H1 (cell line): ENCODE measurements at regions not wholly inside any gene's neighbourhood (a gene's known extent, or its start where the extent isn't known, plus 50 kb on each side); places are given as distances from the start of the nearest gene placed in this dataset.

Experiments used
- CTCF ChIP-seq, 3 experiments: IDR thresholded peaks; 1 replicate in 2 of 3; 2 replicates in 1 of 3; pipeline versions ENCODE4 v1.5.1 to v1.6.1; 2011; ENCODE audit warnings: low read length in 3 of 3, mild to moderate bottlenecking in 3 of 3, inconsistent platforms in 2 of 3, low read depth in 1 of 3, moderate library complexity in 1 of 3; ENCODE audit not compliant: insufficient read depth in 1 of 3; ENCODE audit errors: control extremely low read depth in 1 of 3
- EP300 ChIP-seq, 2 experiments: IDR thresholded peaks; 1 replicate in 1 of 2; 2 replicates in 1 of 2; pipeline ENCODE4 v1.6.1; 2011 to 2012; ENCODE audit warnings: low read depth in 2 of 2, low read length in 2 of 2, mild to moderate bottlenecking in 2 of 2, borderline replicate concordance in 1 of 2, inconsistent platforms in 1 of 2, moderate library complexity in 1 of 2
- EZH2 ChIP-seq: fragments of 200-600 bp; sonication (generic); IDR thresholded peaks from 2 replicates; pipeline ENCODE4 v1.7.1; 2012; ENCODE audit warnings: low read depth, mild to moderate bottlenecking, moderate library complexity, low read length, inconsistent platforms; ENCODE audit not compliant: severe bottlenecking
- GABPA ChIP-seq: IDR thresholded peaks from 2 replicates; pipeline ENCODE4 v1.6.1; 2011; ENCODE audit warnings: mild to moderate bottlenecking, low read length, moderate library complexity, borderline replicate concordance; ENCODE audit not compliant: insufficient read depth
- POLR2AphosphoS5 ChIP-seq: IDR thresholded peaks from 2 replicates; pipeline ENCODE4 v1.6.1; 2011; ENCODE audit warnings: low read depth, low read length
- YY1 ChIP-seq: IDR thresholded peaks from 2 replicates; pipeline ENCODE4 v1.6.1; 2011; ENCODE audit warnings: low read depth, mild to moderate bottlenecking, low read length

- TF ChIP-seq GABPA, result no peak
- no peak for TF ChIP-seq CTCF (IDR thresholded peaks at IDR 0.05; ENCODE audit: control extremely low read depth in 1 of 3, insufficient read depth in 1 of 3, low read depth in 1 of 3, low read length in 3 of 3)
- no peak for TF ChIP-seq EZH2
- TF ChIP-seq YY1, result no peak
- no peak for TF ChIP-seq EP300 (IDR thresholded peaks at IDR 0.05; ENCODE audit: borderline replicate concordance in 1 of 2, low read depth in 2 of 2, low read length in 2 of 2)
- TF ChIP-seq POLR2AphosphoS5, result no peak
These were observed 199.0 kb upstream of the NLRP1 start for GRCh38 chr17:5783269-5783668.
